ENCODE measurements at regions not wholly inside any gene's neighbourhood (a gene's known extent, or its start where the extent isn't known, plus 50 kb on each side); places are given as distances from the start of the nearest gene placed in this dataset.

DNA sequence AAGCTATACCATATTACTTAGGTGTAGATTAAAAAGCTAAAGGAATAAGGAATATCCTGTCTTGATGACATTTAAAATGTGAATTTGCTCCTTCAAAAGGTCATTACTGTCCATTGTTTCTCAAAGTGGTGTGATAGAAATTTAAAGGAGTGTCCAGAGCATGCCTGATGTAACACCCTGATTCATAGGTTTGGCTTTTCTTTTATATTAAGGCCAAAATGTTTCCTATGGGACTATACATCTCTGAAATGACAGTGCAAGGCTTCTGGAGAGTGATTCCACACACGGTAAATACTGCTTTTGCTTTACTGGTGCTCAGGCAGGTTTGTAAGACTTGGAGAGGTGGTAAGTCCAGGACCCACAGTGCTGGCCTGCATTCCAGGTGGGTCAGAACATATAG is 289.9 kb downstream of the RFC3 start:
- DNase-seq, result no peak

DNA sequence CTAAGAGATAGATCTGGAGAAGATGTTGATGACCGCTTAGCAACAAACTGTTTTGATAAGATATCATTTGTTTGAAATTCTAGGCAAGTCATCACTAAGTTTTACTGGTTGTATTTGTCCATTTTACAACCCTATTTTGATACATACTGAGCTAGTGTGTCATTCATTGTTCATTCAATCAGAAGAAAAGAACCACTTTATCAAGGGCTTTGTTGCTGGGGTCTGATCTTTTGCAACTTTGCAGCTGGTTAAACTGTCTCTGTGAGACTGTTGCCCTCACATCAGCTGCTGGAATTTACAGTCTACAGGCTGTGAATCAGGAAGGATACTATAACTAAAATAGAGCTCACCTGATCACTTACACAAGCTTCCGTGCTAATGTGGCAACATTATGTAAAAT is 290.5 kb downstream of the RFC3 start:
- DNase-seq, result no peak

DNA sequence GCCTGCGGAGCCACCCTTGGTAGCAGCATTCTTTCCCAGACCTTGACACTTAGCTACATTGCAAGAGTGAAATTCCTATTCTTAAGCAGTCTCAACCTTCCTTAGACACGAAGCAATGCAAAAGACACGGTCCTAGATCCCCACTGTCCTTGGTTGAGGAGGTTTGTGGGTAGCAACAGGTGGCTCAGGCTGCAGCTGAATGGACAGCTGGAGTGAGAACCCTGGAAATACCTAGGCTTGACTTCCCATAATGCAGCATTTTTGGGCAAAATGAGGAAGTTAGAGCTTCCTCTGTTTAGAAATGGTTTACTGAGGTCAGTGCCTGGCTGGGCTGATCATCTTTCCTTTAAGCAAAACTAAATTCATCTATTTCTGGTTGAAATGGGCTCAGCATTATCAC is 296.6 kb downstream of the RFC3 start:
- no peak for DNase-seq

DNA sequence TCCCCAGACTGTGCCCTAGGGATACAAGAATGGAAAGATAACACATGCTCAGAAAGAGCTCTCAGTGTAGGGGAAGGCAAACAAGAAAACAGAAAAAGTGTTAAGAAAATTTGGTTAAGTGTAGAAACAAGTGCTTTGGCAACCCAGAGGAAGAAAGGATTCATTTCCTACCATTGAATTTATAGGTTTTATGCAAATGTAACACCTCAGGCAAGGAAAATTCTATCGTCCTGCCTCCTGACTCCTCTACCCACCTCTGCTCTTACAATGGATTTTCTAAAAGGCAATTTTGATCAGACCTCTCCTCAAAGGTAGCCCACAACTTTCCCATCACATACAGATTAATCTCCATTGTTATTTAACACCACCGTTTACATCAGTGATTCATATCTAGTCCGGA is 298.7 kb downstream of the RFC3 start:
- DNase-seq, result no peak

DNA sequence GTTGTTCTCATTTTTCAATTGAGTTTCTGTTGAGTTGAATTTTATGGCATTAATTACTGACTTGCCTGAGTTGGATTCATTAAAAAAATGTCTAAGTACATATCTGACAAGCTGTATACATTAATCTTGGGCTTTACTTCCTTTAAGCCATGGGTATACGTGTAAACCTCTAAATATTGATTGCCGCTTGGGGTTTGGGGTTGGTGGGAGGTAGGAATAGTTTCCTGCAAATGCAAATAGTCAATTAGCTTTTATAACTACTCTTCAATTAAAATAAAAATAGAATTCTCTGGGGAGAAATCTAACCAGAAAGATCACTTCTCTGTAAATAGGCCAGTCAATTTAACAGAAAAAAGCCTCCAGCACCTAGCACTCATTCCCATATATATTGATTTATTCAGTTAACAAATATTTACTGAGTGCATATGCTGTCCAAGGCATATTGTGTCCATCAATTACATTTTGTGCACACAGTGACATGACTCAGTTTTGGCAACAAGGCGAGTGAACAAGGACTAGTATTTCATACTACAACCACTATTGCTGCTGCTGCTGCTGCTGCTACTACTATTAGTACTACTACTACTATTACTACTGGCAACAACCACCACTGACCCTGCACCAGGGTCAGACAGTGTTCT is 306.8 kb downstream of the RFC3 start:
- no peak for DNase-seq

DNA sequence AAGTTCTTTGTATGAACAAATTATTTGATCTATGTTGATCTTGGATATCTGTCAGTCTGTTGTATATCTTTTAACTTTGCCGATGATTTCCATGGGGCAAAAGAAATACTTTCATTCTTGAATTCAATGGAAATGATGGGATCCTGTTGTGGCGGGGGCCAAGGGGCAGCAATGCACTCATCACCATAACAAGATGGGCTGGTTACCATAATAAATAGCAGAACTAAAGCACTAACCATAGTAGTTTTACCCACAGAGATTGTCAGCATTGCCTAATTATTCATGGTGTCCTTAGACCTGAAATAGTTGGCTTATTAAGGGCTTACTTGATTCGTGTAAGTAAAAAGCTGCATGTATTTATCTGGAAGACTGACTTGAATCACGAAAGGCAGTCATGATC is 309.6 kb downstream of the RFC3 start:
- no peak for DNase-seq

DNA sequence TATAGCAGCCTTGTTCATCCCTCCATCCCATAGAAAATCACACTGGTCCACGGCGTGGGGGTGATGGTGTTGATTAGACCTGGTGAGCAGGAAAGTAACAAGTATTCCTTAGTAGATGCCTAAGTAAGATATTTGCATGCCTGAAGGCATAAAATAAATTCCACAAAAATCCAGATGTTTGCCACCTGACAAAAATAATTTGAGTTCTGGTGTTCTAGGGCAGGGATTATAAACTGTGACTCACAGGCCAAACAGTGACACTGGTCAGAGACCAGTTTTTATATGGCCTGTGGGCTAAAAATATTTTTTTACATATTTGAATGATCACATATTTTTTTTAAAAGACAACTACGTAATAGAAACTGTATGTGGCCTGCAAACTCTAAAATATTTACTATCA is 310.7 kb downstream of the RFC3 start:
- no peak for DNase-seq

DNA sequence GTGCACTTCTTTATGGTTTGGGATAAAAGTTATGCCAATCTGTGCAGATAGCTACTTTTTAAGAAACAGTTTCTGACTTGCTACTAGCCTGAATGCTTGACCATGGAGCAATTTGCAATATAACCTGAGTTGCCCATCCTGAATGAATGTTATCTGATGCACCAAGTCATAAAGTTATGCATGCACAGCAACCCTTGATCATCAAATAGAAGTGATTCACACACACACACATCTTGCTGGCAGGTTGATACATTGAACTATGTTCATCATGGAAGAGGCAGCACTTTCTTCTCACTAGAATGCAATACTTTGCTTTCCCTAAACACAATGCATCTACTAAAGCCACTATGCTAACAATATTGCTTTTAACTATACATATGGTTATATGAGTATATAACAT is 311.5 kb downstream of the RFC3 start:
- no peak for DNase-seq

DNA sequence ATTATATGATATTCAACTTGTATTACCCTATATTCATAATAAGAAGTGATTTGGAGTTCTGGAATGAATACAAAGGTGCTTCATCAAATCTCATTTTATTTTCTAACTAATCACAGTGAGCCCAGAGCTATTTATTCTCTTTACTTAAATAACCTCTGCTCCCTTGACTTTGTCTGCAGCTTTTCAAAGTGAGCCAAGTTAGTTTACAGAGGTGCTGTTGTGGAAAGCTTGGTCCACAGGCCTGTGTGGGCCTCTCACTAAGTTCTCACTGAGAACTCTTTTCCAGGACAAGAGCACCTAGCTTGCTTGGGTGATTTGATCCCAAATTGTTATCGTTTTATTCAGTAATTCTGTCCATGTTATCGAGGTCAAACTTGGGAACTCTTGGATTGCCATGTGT is 319.3 kb downstream of the RFC3 start:
- no peak for DNase-seq

DNA sequence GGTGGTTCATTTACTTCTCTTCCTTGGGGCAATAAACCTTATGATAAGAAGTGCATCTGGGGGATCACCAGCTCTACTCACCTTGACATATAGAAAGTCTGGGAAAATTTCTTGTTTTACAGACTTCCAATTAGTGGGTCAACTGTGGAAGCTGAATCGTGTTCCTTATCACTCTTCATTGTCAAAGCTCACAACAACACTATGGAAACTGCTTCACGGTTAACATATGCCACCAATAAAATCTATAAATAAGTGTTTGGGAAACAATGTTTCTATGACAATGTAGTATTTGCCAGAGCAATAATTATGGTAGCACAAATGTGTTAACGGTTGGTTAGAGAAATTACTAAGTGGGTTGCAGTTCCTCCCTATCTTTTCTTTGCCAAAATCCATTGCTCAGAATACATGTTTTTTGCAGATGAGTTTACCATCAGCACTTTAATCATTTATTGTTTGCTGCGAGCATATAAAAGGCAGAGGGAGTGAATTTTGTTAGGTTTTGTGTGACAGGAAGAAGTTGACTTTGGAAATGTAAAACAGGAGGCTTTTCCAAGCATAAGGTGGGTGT is 321.8 kb downstream of the RFC3 start:
- no peak for DNase-seq

DNA sequence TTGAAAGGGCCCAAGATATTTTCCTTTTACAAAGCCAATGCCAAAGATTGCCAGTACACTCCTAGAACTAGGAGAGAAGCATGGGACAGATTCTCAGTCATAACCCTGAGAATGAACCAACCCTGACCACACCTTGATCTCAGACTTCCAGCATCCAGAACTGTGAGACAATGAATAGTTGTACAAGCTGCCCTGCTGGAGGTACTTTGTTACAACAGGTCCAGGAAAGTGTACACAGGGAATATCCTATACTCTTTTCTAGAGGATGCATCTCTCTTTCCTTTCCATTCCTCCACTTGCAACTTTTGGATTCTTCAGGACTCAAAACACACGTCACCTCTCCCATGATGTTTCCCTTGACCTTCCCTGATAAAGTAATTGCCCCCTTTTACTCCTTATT is 325.7 kb downstream of the RFC3 start:
- no peak for DNase-seq

DNA sequence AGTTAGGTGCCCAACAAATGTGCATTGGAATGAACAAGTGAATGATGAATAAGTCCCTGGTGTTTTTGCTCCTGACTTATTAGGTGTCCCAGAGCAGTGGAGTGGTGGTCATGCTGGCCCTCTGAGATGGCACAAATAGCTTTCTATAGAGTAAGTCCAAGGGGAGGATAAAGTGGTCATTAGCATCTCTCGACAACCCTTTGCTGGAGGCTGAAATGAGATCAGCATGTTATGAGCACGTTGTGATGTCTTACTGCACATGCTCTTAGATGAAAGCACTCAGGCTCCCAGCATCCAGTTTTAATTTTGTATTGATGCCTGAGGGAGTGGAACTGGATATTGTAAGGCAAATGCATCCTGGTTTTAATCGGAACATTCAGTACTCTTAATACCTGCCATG is 326.2 kb downstream of the RFC3 start:
- DNase-seq, result no peak

DNA sequence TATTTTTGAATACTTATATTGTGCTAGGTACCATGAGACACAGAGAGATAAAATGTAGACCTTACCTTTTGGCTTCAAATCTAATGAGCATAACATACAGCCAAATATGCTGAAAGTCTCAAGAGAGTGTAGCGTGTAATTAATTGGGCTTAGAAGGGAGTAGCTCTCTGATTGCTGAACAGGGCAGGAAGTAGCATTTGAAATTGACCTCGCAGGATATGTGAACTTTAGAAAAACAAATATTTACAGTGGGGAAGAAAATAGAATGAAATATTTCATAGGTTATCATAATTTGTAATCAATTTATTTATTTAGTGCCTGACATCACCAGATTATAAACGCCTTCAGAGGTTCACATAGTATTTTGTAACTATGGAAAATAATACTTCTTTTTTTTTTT is 327.1 kb downstream of the RFC3 start:
- no peak for DNase-seq

DNA sequence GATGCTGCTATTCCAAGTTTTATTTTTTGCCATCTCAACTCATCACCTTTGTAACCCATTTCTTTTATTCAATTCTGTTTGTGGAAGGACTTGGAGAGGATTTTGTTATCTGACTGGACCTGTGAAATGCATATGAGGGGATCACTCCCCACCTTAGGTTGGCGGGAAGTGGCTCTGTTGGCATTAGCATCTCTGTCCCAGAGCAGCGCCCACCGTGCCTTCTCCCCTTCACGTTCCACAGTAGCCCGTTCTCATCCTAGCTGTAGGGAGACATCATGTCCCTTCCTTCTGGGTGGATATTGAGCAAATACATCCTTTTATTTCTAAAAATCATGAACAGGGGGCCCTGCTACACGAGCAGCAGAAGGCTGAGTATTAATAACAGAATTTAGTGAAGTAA is 330.4 kb downstream of the RFC3 start:
- DNase-seq, result no peak

DNA sequence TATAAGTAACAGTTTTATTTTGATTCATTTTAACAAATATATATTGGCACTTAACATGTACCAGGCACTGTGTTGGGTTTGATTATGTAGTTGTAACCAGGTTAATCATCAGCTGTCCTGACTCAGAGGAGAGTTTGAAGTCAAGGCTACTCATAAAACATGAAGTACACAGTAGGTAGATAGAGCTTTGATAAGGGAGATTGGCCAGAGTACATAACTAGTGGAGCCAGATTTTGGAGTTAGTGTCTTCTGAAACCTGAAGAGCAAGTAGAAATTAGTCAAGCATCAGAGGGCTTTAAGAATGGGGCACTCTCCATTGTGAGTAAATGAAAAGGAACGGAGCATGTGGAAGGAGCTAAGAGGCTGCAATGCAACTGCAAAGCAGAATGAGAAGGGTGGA is 333.9 kb downstream of the RFC3 start:
- DNase-seq, result no peak

DNA sequence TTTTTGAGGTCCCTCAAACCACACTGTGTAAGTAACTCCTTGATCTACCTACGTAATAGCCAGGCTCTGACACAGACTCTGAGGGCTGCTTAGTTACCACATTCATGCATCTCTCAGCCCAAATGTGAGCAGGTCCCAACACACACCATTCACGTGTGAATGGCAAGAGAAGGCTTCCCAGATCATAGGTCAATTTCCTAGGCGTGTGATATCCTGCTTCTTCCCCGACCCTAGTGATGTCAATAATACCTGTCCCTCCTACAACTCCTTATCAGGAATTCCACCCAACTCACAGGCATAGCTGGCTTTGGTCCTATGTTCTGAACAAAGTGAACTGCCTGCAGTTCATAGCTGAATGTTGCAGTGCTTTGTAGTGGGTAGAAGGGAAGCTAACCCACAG is 334.5 kb downstream of the RFC3 start:
- no peak for DNase-seq

DNA sequence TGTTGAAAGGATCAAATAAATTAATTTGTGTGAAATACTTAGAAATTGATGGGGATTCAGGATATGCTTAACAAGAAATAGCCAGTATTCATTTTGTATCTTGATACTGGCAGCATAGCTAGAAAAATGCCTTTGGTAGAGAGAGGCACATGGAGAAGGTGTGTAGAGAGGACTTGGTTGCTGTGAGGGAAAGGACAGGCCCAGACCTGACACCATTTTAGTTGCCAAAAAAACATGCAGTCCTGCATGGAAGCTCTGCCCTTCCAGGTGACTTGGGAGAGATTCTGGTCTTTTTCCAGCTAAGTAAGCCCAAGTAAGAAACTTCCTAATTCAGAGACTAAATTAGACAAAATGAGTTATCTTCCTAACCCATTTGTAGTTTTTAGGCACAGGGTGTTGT is 335.0 kb downstream of the RFC3 start:
- no peak for DNase-seq

DNA sequence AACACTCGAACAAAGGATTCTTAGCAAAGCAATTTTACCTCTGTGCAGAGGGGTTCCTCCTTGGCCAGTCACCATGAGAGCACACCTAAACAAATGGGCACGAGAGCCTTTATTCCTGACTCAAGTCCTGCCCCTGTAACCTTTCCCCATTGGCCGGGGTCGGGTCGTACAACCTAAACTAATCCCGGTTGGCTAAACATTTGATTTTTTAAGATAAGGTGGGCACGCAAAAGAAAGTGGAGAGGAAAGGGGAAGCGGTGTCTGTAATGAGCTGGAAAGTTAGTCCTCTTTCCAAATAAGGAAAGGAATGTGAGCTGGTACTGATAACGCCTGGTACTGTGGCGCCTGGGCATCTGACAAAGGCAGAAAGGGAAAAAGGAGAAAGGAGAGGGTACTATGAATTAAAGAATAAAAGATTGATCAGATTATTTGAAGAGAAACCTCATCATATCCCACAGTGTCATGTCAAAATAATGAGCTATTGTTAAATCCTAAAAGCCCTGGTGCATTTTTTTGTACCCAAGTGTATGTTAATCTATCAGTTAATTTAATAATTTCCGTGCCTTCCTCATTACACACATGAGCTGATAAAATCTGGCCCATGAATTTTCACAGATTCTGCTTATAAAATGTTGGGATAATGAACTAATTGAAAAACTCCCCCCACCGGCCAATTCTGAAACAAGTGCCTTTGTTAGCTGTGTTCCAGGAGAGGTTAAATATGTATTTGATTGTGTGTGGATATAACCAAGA is 335.7 kb downstream of the RFC3 start:
- no peak for DNase-seq

DNA sequence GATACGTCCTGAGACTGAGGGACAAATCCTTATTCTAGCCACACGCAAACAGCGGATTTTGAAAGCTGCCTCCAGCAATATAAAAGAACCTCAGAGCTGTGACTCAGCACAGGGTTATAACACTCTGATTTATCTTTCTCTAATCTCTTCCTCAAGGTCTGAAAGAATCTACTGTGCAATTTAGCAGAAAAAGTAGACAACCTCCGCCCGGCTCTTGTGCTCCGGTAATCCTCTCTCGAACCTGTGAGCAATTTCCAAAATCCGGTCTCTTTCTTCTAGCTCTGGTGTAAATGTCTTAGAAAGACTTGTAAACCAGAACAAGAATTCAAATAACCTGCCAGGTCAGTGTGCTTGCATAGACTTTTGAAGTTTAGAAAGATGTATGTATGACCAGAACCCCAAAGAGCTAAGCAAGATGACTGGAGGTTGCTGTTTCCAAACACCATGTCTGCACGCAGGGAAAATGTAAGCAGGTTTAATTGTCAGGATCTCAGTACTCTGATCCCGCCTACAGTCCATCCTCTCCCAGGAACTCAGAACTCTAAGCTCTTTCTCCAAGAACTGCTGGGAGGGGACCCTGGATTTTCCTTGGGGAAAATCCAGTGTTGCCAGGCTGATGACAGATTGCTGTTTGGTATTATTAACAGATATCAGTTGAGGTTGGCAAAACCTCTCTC is 338.1 kb downstream of the RFC3 start:
- DNase-seq, result no peak

DNA sequence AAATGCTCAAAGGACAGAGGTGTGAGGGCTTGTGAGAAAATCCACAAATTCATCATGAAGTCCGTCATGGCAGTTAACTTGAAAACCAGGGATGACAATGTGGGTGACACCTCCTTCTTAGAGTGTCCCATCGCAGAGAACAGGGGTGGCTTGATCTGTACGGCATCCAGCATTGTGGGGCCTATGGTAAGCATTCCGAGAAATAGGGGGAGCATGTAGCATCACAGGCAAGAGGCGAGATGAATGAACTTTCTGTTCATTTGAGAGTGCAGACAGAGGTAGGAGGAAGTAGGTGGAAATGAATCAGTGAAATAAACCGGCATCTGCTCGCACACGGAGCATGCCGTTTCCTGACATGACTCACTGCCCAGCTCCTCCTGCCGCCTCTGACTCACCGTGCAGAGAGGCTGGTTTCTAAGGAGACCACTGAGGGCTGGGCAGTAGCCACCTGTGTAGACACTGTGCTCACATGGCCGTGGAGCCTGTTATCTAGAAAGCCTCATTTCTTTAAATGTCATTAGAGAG is 339.0 kb downstream of the RFC3 start:
- peak in 18 of 51 donors; percentile 1 to 62 (median 10) for DNase-seq

DNA sequence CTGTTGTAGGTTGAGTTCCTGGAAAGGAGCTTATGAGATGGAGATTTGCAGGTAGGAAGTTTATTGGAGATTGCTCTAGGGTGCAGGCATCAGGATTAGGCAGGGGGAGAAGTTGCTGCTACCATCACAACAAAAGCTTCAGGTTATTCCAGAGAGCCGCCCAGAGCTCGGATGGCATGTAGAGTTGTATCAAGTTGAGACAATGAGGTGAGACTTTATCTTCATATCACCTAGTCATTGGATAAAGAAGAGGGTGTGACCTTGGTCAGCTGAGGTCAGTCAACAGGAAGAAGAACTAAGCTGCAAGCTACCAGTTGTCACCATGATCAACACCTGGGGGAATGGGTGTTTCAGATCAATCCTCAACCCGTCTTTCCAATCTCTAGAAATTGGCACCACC is 342.0 kb downstream of the RFC3 start:
- no peak for DNase-seq

DNA sequence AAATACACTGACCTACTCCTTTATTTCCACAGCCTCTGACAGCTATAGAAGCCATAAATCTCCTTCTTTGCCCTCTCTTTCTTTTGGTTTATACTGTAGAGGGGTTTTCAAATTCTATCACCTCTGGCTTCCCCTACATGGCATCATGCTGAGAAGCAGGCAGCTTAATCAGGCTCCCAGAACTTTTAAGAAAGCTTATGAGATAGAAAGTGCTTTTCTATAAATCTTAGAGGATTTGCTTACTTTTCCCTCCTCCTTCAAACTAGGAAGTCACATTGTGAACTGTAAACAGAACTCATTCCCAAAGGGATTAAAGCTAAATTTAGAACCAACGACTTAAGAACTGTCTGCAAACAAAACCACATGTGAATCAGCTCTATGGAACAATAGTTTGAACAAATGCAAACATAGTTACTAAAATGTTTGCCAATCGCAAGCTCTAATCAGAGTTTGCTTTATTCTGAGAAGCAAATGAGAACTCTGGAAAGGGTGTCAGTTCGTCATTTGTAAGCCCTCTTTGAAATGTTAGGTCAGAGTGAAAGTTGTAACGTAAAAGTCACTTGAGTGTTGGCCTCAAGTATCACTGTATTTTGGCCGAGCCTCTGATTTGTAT is 344.1 kb downstream of the RFC3 start:
- DNase-seq, result no peak

Measured in hypothalamus (tissue), 51 donors.